OCI-LY7 (cell line): ENCODE measurements at regions not wholly inside any gene's neighbourhood (a gene's known extent, or its start where the extent isn't known, plus 50 kb on each side); places are given as distances from the start of the nearest gene placed in this dataset.
A peak's percentile ranks its signal among the peaks of the same experiment; 100 is the strongest.

ENCODE experiments used
- BruUV-seq: library from RNA; stranded (reverse); fragments of 400-500 nt; replicated peaks from 2 replicates; lab custom pipeline; 2021; lab: Mats Ljungman, UMichigan
- CTCF ChIA-PET: fragments of 300-600 bp; sonication (Branson Sonifier 250); formaldehyde crosslinking; loops from one replicate; lab custom pipeline; 2022; ENCODE audit warnings: antibody characterized with exemption; ENCODE audit not compliant: unreplicated experiment; lab: Charles Lee
- POLR2A ChIA-PET: fragments of 300-600 bp; sonication (Branson Sonifier 250); formaldehyde crosslinking; loops from one replicate; lab custom pipeline; 2022; ENCODE audit warnings: antibody characterized with exemption; lab: Charles Lee
- DNase-seq: peaks from one replicate; pipeline ENCODE4 v3.0.0-alpha.2; 2015; ENCODE audit warnings: low spot score
- H2AFZ ChIP-seq: fragments of 200-600 bp; sonication (generic), shearing (Covaris generic); 2 replicates; pipeline ENCODE4 v1.6.1; 2014; ENCODE audit warnings: mild to moderate bottlenecking, antibody characterized with exemption, low read length, moderate library complexity
- H3K27ac ChIP-seq: fragments of 200-600 bp; sonication (generic); 2 replicates; pipeline ENCODE4 v1.5.1; 2014; ENCODE audit warnings: mixed run types, low read depth, mild to moderate bottlenecking, moderate library complexity, low read length, inconsistent platforms; ENCODE audit not compliant: poor library complexity, severe bottlenecking
- H3K36me3 ChIP-seq: fragments of 200-600 bp; sonication (generic); 2 replicates; pipeline ENCODE4 v1.6.1; 2014; ENCODE audit warnings: mild to moderate bottlenecking, antibody characterized with exemption, low read length, moderate library complexity, mixed read lengths; ENCODE audit not compliant: insufficient read depth
- H3K4me1 ChIP-seq: fragments of 200-600 bp; sonication (generic); 2 replicates; pipeline ENCODE4 v1.5.1; 2014; ENCODE audit warnings: mild to moderate bottlenecking, low read length; ENCODE audit not compliant: insufficient read depth, poor library complexity, severe bottlenecking
- H3K4me2 ChIP-seq: fragments of 200-600 bp; sonication (generic); 2 replicates; pipeline ENCODE4 v1.6.1; 2014; ENCODE audit warnings: mild to moderate bottlenecking, low read length
- H3K4me3 ChIP-seq: fragments of 200-600 bp; sonication (generic); 2 replicates; pipeline ENCODE4 v1.5.1; 2014; ENCODE audit warnings: mild to moderate bottlenecking, low read depth, low read length; ENCODE audit not compliant: poor library complexity, severe bottlenecking
- H3K79me2 ChIP-seq: fragments of 200-600 bp; sonication (generic); 2 replicates; pipeline ENCODE4 v1.6.1; 2016; ENCODE audit warnings: low read depth, mild to moderate bottlenecking, low read length, moderate library complexity, mixed read lengths; ENCODE audit not compliant: insufficient read depth
- H3K9me2 ChIP-seq: fragments of 200-600 bp; sonication (generic); 2 replicates; pipeline ENCODE4 v1.6.1; 2016; ENCODE audit warnings: mild to moderate bottlenecking, low read length, mixed read lengths; ENCODE audit not compliant: insufficient read depth
- H3K9me3 ChIP-seq: fragments of 200-600 bp; sonication (generic); 2 replicates; pipeline ENCODE4 v1.6.1; 2014; ENCODE audit warnings: mild to moderate bottlenecking, mixed run types, low read length, mixed read lengths
- H4K20me1 ChIP-seq: fragments of 200-600 bp; sonication (generic); 2 replicates; pipeline ENCODE4 v1.6.1; 2014; ENCODE audit warnings: mild to moderate bottlenecking, antibody characterized with exemption, low read length, moderate library complexity, mixed read lengths; ENCODE audit not compliant: insufficient read depth
- EZH2phosphoT487 ChIP-seq: fragments of 200-600 bp; sonication (generic); IDR thresholded peaks from 2 replicates; pipeline ENCODE4 v1.6.1; 2018; ENCODE audit warnings: low read depth, borderline replicate concordance, mild to moderate bottlenecking, mixed run types, antibody characterized with exemption, low read length, moderate library complexity, mixed read lengths
- intact Hi-C: fragments of 100-400 bp; cut with micrococcal nuclease; formaldehyde crosslinking; loops from one replicate; pipeline ENCODE4 v1.10.0; 2022; ENCODE audit not compliant: unreplicated experiment
- TF ChIP-seq, protein P1 (sequence below): fragments of 200-600 bp; sonication (generic); conservative IDR thresholded peaks from 2 replicates; pipeline ENCODE4 v1.5.1; 2014; ENCODE audit warnings: mild to moderate bottlenecking, antibody characterized with exemption, low read length, moderate library complexity, mixed read lengths

DNA sequence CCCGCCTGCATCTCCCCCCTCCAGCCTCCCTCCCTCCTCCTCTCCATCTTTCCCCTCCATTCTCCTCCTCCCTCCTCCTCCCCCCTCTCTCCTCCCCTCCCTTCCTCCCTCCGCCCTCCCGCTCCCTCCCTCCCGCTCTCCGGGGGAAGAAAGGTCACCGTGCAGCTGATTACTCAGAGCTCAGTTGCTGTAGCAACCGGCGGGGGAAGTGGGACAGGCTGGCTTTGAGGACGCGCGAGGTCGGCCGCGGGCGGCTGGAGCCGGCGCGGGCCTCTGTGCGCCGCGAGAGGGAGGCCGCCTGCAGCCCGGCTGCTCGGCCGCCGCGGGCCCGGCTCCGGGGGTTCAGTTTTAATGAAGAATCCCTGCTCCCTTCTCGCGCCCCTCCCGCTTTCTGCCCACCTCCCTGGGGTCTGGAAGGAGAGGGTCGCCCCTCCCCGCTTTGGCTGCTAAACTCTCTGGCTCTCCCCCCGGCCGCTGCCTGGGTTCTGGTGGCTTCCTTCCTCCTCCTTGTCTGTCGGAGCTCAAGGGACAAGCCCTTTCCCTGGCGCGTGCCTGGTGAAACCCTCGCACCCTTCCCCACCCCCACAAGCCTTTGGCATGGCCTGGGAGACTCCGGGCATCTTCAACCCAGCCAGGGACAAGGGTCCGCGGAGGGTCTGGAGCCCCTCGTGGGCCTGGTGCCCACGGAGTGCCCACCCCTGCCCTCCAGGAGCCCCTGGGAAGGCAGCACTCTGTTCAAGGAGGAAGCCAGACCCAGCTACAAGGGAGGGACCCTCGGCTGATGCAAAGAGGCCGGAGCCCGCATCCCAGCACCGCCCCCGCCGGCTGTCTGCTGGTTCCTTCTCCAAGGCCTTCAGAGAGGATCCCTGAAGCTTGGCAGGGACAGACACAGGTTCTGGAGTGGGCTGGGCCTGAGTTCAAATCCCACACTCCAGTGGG, 160.3 kb downstream of the C9orf50 start:
- Histone ChIP-seq H3K4me3 (peak overlapping the region; percentile 46), H3K27ac (peak overlapping the region; percentile 15), H3K9me2 (no peaks in the 10 kb centered on the region), H4K20me1 (no peaks in the 10 kb centered on the region), H2AFZ (peak overlapping the region; percentile 40; the same call in 1 of the 2 replicates), H3K4me2 (peak overlapping the region; percentile 47), H3K79me2 (no peaks in the 10 kb centered on the region), H3K36me3 (no peaks in the 10 kb centered on the region), H3K4me1 (peaks cover 24% of the 10 kb centered on the region), H3K9me3 (no peaks in the 10 kb centered on the region)
- ChIA-PET POLR2A (interaction anchor here (0.9 kb wide), 1 partner anchor 119 kb away, joined by 3 read pairs; no protein-coding TSS in a partner anchor), CTCF (interaction anchor here (0.6 kb wide), 3 partner anchors 67 to 474 kb away, joined by 3 to 4 read pairs (median 4); partner anchors contain the start of gene C9orf50)
- BruUV-seq, result no TSS peak
- peak; percentile 83 for DNase-seq
- TF ChIP-seq, protein P1, sequence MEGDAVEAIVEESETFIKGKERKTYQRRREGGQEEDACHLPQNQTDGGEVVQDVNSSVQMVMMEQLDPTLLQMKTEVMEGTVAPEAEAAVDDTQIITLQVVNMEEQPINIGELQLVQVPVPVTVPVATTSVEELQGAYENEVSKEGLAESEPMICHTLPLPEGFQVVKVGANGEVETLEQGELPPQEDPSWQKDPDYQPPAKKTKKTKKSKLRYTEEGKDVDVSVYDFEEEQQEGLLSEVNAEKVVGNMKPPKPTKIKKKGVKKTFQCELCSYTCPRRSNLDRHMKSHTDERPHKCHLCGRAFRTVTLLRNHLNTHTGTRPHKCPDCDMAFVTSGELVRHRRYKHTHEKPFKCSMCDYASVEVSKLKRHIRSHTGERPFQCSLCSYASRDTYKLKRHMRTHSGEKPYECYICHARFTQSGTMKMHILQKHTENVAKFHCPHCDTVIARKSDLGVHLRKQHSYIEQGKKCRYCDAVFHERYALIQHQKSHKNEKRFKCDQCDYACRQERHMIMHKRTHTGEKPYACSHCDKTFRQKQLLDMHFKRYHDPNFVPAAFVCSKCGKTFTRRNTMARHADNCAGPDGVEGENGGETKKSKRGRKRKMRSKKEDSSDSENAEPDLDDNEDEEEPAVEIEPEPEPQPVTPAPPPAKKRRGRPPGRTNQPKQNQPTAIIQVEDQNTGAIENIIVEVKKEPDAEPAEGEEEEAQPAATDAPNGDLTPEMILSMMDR, result no peak
- no peak for TF ChIP-seq EZH2phosphoT487
- intact Hi-C loops, result no loop called here

DNA sequence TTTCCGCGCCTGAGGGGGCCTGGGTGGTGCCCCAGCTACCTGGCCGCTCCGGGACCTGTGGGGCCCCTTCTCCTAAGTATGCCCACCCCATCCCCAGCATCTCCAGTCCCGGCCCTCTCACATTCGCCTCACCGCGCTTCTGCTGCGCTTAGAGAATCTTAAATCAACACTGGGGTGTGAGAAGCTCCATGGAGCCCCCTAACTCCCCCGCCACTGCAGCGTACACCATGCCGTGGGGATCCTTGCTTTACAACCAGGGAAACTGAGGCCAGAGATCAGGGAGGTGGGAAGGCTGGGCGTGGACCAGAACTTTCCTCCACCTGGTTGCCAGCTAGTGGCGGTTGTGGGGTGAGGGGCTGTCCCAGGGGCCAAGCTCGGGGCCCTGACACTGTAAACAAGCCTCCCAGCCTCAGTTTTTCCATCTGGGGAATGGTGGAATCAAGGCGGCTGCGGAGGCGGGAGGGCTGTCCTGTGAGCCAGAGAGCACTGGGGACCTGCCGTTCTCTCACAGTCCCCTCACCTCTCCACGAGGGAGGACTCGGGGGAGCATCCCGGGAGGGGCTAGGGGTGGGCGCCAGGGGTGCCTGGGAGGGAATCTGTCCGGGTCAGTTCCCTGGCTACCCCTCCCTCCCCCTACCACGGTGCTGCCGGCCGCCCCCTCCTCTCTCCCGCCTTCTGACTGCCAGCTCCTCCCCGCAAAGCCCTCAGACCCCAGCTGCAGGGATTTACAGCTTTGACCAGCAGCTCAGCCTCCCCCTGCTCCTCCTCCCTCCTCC, 161.2 kb downstream of the C9orf50 start:
- intact Hi-C loops, result no loop called here
- DNase-seq, result peak; percentile 14
- Histone ChIP-seq H3K4me2 (peak overlapping the region; percentile 47), H3K36me3 (no peaks in the 10 kb centered on the region), H3K4me3 (peak overlapping the region; percentile 46), H3K79me2 (no peaks in the 10 kb centered on the region), H4K20me1 (no peaks in the 10 kb centered on the region), H3K27ac (peak overlapping the region; percentile 4), H3K9me2 (no peaks in the 10 kb centered on the region), H3K4me1 (peaks cover 24% of the 10 kb centered on the region), H3K9me3 (no peaks in the 10 kb centered on the region), H2AFZ (peak overlapping the region; percentile 40)
- CTCF ChIA-PET, result interaction anchor here (0.6 kb wide), 1 partner anchor 475 kb away, joined by 3 read pairs; no protein-coding TSS in a partner anchor
- POLR2A ChIA-PET, result interaction anchor here (0.9 kb wide), 1 partner anchor 120 kb away, joined by 3 read pairs; no protein-coding TSS in a partner anchor
- no peak for TF ChIP-seq EZH2phosphoT487
- TF ChIP-seq, protein P1, result no peak
- no TSS peak for BruUV-seq
